NCI-H1092 treated with DMSO at 0.1 percent for 48 hours (cell line): ENCODE measurements at regions not wholly inside any gene's neighbourhood (a gene's known extent, or its start where the extent isn't known, plus 50 kb on each side); places are given as distances from the start of the nearest gene placed in this dataset.
"Not testable (repeated sequence)": the region's sequence is repeated elsewhere in the genome, so short reads cannot be mapped to it uniquely, and the experiment has no call there.

ENCODE experiments used
- DNase-seq: peaks from one replicate; lab custom pipeline; 2025; lab: John Stamatoyannopoulos, UW

GRCh38 chr4:137853424-137853823, 321.1 kb upstream of the PCDH18 start:
- no peak for DNase-seq

- no peak for DNase-seq
Observed at GRCh38 chr4:137852326-137852725, 320.0 kb upstream of the PCDH18 start.

GRCh38 chr4:137851435-137851834, 319.1 kb upstream of the PCDH18 start:
- DNase-seq, result no peak

GRCh38 chr4:137827945-137828344, 295.7 kb upstream of the PCDH18 start:
- not testable (repeated sequence) for DNase-seq

- no peak for DNase-seq
Observed at GRCh38 chr4:137825505-137825904, 293.2 kb upstream of the PCDH18 start.

- DNase-seq, result no peak
Observed at GRCh38 chr4:137823007-137823406, 290.7 kb upstream of the PCDH18 start.

GRCh38 chr4:137819964-137820383, 287.7 kb upstream of the PCDH18 start:
- peak; percentile 23 for DNase-seq

GRCh38 chr4:137812258-137812657, 280.0 kb upstream of the PCDH18 start:
- no peak for DNase-seq

- no peak for DNase-seq
Observed at GRCh38 chr4:137806420-137806819, 274.1 kb upstream of the PCDH18 start.

- DNase-seq, result no peak
Observed at GRCh38 chr4:137804906-137805495, 272.7 kb upstream of the PCDH18 start.

GRCh38 chr4:137800861-137801260, 268.6 kb upstream of the PCDH18 start:
- DNase-seq, result no peak

- DNase-seq, result no peak
Observed at GRCh38 chr4:137794764-137795254, 262.5 kb upstream of the PCDH18 start.

- DNase-seq, result not testable (repeated sequence)
Observed at GRCh38 chr4:137789263-137789662, 257.0 kb upstream of the PCDH18 start.

GRCh38 chr4:137783923-137784322, 251.6 kb upstream of the PCDH18 start:
- DNase-seq, result not testable (repeated sequence)

- no peak for DNase-seq
Observed at GRCh38 chr4:137775701-137776100, 243.4 kb upstream of the PCDH18 start.

- no peak for DNase-seq
Observed at GRCh38 chr4:137774501-137774900, 242.2 kb upstream of the PCDH18 start.

- DNase-seq, result no peak
Observed at GRCh38 chr4:137768881-137769280, 236.6 kb upstream of the PCDH18 start.

- DNase-seq, result no peak
Observed at GRCh38 chr4:137768196-137768595, 235.9 kb upstream of the PCDH18 start.

GRCh38 chr4:137762591-137762990, 230.3 kb upstream of the PCDH18 start:
- DNase-seq, result no peak

GRCh38 chr4:137754652-137755471, 222.6 kb upstream of the PCDH18 start:
- no peak for DNase-seq

- no peak for DNase-seq
Observed at GRCh38 chr4:137749466-137749865, 217.2 kb upstream of the PCDH18 start.

GRCh38 chr4:137748616-137749015, 216.3 kb upstream of the PCDH18 start:
- DNase-seq, result no peak

- DNase-seq, result no peak
Observed at GRCh38 chr4:137740141-137740540, 207.8 kb upstream of the PCDH18 start.
